PFSK-1 (cell line): ENCODE measurements at regions not wholly inside any gene's neighbourhood (a gene's known extent, or its start where the extent isn't known, plus 50 kb on each side); places are given as distances from the start of the nearest gene placed in this dataset.

Source experiments
- FOXP2 ChIP-seq: optimal IDR thresholded peaks from 2 replicates; pipeline ENCODE3; 2011; ENCODE audit warnings: borderline replicate concordance, control low read depth, inconsistent platforms; ENCODE audit not compliant: insufficient read depth; ENCODE audit errors: extremely low read length, extremely low read depth
- POLR2AphosphoS5 ChIP-seq: IDR thresholded peaks from 2 replicates; pipeline ENCODE4 v1.6.1; 2012; ENCODE audit warnings: low read depth, mild to moderate bottlenecking, control low read depth, low read length, moderate library complexity
- REST ChIP-seq, 2 experiments: IDR thresholded peaks; 2 replicates each; pipeline versions ENCODE4 v1.6.1 to v1.8.0; 2011 to 2012; ENCODE audit warnings: low read depth in 2 of 2, low read length in 2 of 2, control low read depth in 1 of 2, inconsistent platforms in 1 of 2, mild to moderate bottlenecking in 1 of 2, moderate library complexity in 1 of 2; ENCODE audit not compliant: insufficient read depth in 1 of 2
- SIN3A ChIP-seq: IDR thresholded peaks from 2 replicates; pipeline ENCODE4 v1.6.1; 2012; ENCODE audit warnings: mild to moderate bottlenecking, low read length, moderate library complexity, borderline replicate concordance; ENCODE audit not compliant: insufficient read depth
- TAF1 ChIP-seq: IDR thresholded peaks from 2 replicates; pipeline ENCODE4 v1.6.1; 2012; ENCODE audit warnings: low read length, control low read depth, borderline replicate concordance; ENCODE audit not compliant: insufficient read depth

- TF ChIP-seq REST (IDR thresholded peaks at IDR 0.05; ENCODE audit: insufficient read depth in 1 of 2, low read depth in 2 of 2, low read length in 2 of 2) = no peak
- no peak for TF ChIP-seq FOXP2
- no peak for TF ChIP-seq POLR2AphosphoS5
- TF ChIP-seq TAF1 = no peak
- no peak for TF ChIP-seq SIN3A
These were observed 700.9 kb downstream of the AACS start for GRCh38 chr12:125766091-125766490.

DNA sequence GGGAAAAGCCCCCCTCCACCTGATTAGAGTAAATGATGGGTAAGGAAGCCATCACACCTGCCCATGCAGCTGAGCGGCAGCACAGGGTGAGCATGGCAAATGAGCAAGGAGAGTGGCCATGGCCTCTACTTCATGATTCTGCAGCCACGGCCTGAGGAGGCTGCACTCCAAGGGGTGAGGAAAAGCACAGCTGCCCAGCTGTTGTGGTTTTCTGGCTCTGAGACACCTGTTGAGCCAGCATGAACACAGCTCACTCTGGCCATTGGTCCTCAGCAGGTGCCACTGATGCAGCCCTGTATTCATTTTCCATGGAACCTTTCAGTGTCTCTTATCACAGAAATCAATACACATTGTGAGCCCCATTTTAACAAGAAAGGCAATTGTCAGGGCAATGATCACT, 707.2 kb downstream of the AACS start:
- TF ChIP-seq REST (IDR thresholded peaks at IDR 0.05; ENCODE audit: insufficient read depth in 1 of 2, low read depth in 2 of 2, low read length in 2 of 2) (no peak), TAF1 (no peak), FOXP2 (no peak), SIN3A (no peak), POLR2AphosphoS5 (no peak)

DNA sequence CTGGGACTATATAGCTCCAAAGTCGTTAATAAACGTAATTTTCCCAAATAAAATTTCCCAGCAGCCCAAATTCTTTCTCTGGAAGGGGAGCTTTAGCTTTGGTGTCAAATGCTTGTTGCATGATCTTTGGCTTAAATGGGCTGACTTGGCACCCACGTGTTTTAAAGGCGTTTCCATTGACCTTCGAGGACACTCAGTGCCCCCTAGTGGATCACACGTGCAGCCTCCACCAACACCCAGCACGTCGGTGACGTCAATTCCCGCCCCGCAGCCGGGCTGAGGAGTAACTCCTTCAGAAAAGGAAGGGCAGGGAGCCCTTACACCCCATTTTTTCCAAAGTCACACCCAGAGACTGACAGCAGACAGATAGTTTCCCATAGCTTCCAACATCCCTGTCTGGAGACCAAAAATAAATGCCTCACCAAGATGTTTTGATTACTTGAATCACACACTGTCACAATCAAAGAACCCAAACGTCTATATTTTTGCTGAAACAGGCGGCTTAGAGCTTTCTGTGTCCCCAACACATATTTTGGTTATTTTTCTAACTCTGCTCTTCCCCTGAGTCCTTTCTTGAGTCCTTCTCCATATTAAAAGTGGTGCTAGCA, 707.9 kb downstream of the AACS start:
- TF ChIP-seq POLR2AphosphoS5 = no peak
- no peak for TF ChIP-seq TAF1
- no peak for TF ChIP-seq REST (IDR thresholded peaks at IDR 0.05; ENCODE audit: insufficient read depth in 1 of 2, low read depth in 2 of 2, low read length in 2 of 2)
- TF ChIP-seq FOXP2 = no peak
- no peak for TF ChIP-seq SIN3A

DNA sequence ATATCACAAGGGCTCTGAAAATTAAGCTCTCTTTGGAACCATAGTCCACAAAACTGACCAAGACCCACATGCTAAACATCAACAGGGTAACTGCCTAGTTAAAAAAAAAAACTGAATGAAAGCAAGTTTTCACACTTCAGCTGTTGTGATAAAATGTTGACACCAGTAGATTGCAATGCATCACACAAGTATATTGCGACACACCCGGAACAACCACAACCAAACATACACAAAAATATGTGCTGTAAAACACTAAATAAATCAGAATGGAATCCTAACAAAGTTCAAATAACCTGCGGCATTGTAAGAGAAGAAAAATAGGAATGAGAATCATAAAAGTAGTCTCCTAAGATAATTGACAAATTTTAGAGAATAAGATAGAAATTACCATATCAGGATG, 710.3 kb downstream of the AACS start:
- no peak for TF ChIP-seq TAF1
- TF ChIP-seq POLR2AphosphoS5 = no peak
- TF ChIP-seq REST (IDR thresholded peaks at IDR 0.05; ENCODE audit: insufficient read depth in 1 of 2, low read depth in 2 of 2, low read length in 2 of 2) = no peak
- no peak for TF ChIP-seq SIN3A

- TF ChIP-seq POLR2AphosphoS5 (no peak), SIN3A (no peak), FOXP2 (no peak), TAF1 (no peak), REST (IDR thresholded peaks at IDR 0.05; ENCODE audit: insufficient read depth in 1 of 2, low read depth in 2 of 2, low read length in 2 of 2) (no peak)
These were observed 711.0 kb downstream of the AACS start for GRCh38 chr12:125776212-125776611.
